A549 (cell line): ENCODE measurements at regions not wholly inside any gene's neighbourhood (a gene's known extent, or its start where the extent isn't known, plus 50 kb on each side); places are given as distances from the start of the nearest gene placed in this dataset.
A peak's percentile ranks its signal among the peaks of the same experiment; 100 is the strongest.

Experiments
- ATAC-seq, 2 experiments: fragments of 200-7000 bp in 1 of 2; fragments of >200 bp in 1 of 2; cut with Nextera tagmentation in 1 of 2; cut with Tn5 transposase in 1 of 2; 3 replicates each; pipeline versions ENCODE4 v1.8.0 to v1.9.1; 2018 to 2020; ENCODE audit warnings: mild to moderate bottlenecking in 1 of 2, moderate library complexity in 1 of 2
- CTCF ChIA-PET: fragments of 300-600 bp; sonication (Branson Sonifier 250); formaldehyde crosslinking; extraction: SDS; loops from one replicate; lab custom pipeline; 2021; ENCODE audit warnings: antibody characterized with exemption, inconsistent platforms; lab: Yijun Ruan, JAX
- POLR2A ChIA-PET: fragments of 350-600 bp; formaldehyde crosslinking; extraction: SDS; loops from one replicate; lab custom pipeline; 2021; ENCODE audit warnings: antibody characterized with exemption, inconsistent platforms; lab: Yijun Ruan, JAX
- DNase-seq, 2 experiments: peaks; one replicate each; pipeline versions ENCODE4 v3.0.0 to v3.0.0-alpha.2; 2011 to 2016; ENCODE audit warnings: low read depth in 1 of 2, low spot score in 1 of 2
- FAIRE-seq: peaks from 2 replicates; lab custom pipeline; 2011; peaks lifted over from hg19 to GRCh38; lab: Jason Lieb, UNC
- H3K27ac ChIP-seq, 2 experiments: fragments of >200 bp; sonication (Bioruptor Twin); formaldehyde crosslinking; 3 replicates each; pipeline ENCODE4 v1.5.1; 2016 to 2017
- H3K4me1 ChIP-seq: fragments of >200 bp; sonication (Bioruptor Twin); formaldehyde crosslinking; 3 replicates; pipeline ENCODE4 v1.6.1; 2016
- H3K4me2 ChIP-seq: fragments of >200 bp; sonication (Bioruptor Twin); formaldehyde crosslinking; 3 replicates; pipeline ENCODE4 v1.6.1; 2016
- H3K4me3 ChIP-seq: fragments of >200 bp; sonication (Bioruptor Twin); formaldehyde crosslinking; 3 replicates; pipeline ENCODE4 v1.5.1; 2016
- H3K9me3 ChIP-seq: fragments of >200 bp; sonication (Bioruptor Twin); formaldehyde crosslinking; 3 replicates; pipeline ENCODE4 v1.6.1; 2016
- BCL3 ChIP-seq: fragments of >200 bp; sonication (Bioruptor Twin); formaldehyde crosslinking; IDR thresholded peaks from 3 replicates; pipeline ENCODE4 v1.6.1; 2016
- CBX2 ChIP-seq: fragments of 200-600 bp; sonication (generic); IDR thresholded peaks from 2 replicates; pipeline ENCODE4 v1.6.1; 2016; ENCODE audit warnings: low read depth, mild to moderate bottlenecking, borderline replicate concordance
- CEBPB ChIP-seq, 2 experiments: fragments of >200 bp in 1 of 2; sonication (Bioruptor Twin) in 1 of 2; formaldehyde crosslinking in 1 of 2; IDR thresholded peaks; 2 replicates each; pipeline ENCODE4 v1.6.1; 2012 to 2016
- CHD4 ChIP-seq: fragments of 200-600 bp; sonication (generic); IDR thresholded peaks from 2 replicates; pipeline ENCODE4 v1.6.1; 2016; ENCODE audit warnings: antibody characterized with exemption, mild to moderate bottlenecking, borderline replicate concordance
- E2F6 ChIP-seq: IDR thresholded peaks from 2 replicates; pipeline ENCODE4 v1.6.1; 2012; ENCODE audit warnings: low read depth, borderline replicate concordance
- EHF ChIP-seq: fragments of 250-450 bp; sonication (Bioruptor Pico); IDR thresholded peaks from 2 replicates; pipeline ENCODE4 v1.5.0; 2020; ENCODE audit warnings: mild to moderate bottlenecking
- EP300 ChIP-seq, 2 experiments: fragments of >200 bp; sonication (Bioruptor Twin); formaldehyde crosslinking; IDR thresholded peaks; 2 replicates in 1 of 2; 3 replicates in 1 of 2; pipeline ENCODE4 v1.6.1; 2016 to 2017
- FOSB ChIP-seq: fragments of 250-450 bp; sonication (Bioruptor Pico); IDR thresholded peaks from 2 replicates; pipeline ENCODE4 v1.5.0; 2020; ENCODE audit warnings: mild to moderate bottlenecking, moderate library complexity
- FOXS1 ChIP-seq: fragments of 250-450 bp; sonication (Bioruptor Pico); IDR thresholded peaks from 2 replicates; pipeline ENCODE4 v1.5.0; 2020; ENCODE audit warnings: mild to moderate bottlenecking, moderate library complexity
- GATA3 ChIP-seq: IDR thresholded peaks from 2 replicates; pipeline ENCODE4 v1.6.1; 2012; ENCODE audit warnings: borderline replicate concordance
- HDAC2 ChIP-seq: fragments of 200-600 bp; sonication (generic); IDR thresholded peaks from 2 replicates; pipeline ENCODE4 v1.6.1; 2016
- JUN ChIP-seq, 2 experiments: fragments of >200 bp; sonication (Bioruptor Twin); formaldehyde crosslinking; IDR thresholded peaks; 2 replicates in 1 of 2; 3 replicates in 1 of 2; pipeline ENCODE4 v1.6.1; 2016 to 2017
- KDM1A ChIP-seq: fragments of 200-600 bp; sonication (generic); IDR thresholded peaks from 2 replicates; pipeline ENCODE4 v1.6.1; 2016; ENCODE audit warnings: low read depth, mild to moderate bottlenecking
- MAFK ChIP-seq: fragments of 450-650 bp; IDR thresholded peaks from 2 replicates; pipeline ENCODE4 v1.6.1; 2014; ENCODE audit not compliant: partially characterized antibody
- NFE2L2 ChIP-seq: fragments of 150-350 bp; conservative IDR thresholded peaks from 2 replicates; pipeline ENCODE4 v1.6.1; 2014; ENCODE audit warnings: low read length
- NPAS2 ChIP-seq: fragments of 250-450 bp; sonication (Bioruptor Pico); IDR thresholded peaks from 2 replicates; pipeline ENCODE4 v1.8.0; 2022; ENCODE audit warnings: mild to moderate bottlenecking, moderate library complexity, borderline replicate concordance
- NR3C1 ChIP-seq: fragments of >200 bp; sonication (Bioruptor Twin); formaldehyde crosslinking; IDR thresholded peaks from 3 replicates; pipeline ENCODE4 v1.6.1; 2017
- PHF8 ChIP-seq: fragments of 200-600 bp; sonication (generic); IDR thresholded peaks from 2 replicates; pipeline ENCODE4 v1.6.1; 2016; ENCODE audit warnings: low read depth, mild to moderate bottlenecking, antibody characterized with exemption, moderate library complexity, borderline replicate concordance
- POLR2A ChIP-seq: IDR thresholded peaks from 2 replicates; pipeline ENCODE4 v1.6.1; 2012; ENCODE audit warnings: mild to moderate bottlenecking, low read length
- POLR2AphosphoS2 ChIP-seq: conservative IDR thresholded peaks from 2 replicates; pipeline ENCODE4 v1.6.1; 2012; ENCODE audit warnings: low read length, improper control_type of control experiment, inconsistent platforms
- REST ChIP-seq: fragments of 200-600 bp; sonication (generic); IDR thresholded peaks from 2 replicates; pipeline ENCODE4 v1.6.1; 2016; ENCODE audit warnings: antibody characterized with exemption, mild to moderate bottlenecking, moderate library complexity
- SREBF2 ChIP-seq: fragments of 450-650 bp; IDR thresholded peaks from 2 replicates; pipeline ENCODE4 v1.6.1; 2014; ENCODE audit warnings: mild to moderate bottlenecking, moderate library complexity
- TFCP2L1 ChIP-seq: fragments of 250-450 bp; sonication (Bioruptor Pico); IDR thresholded peaks from 2 replicates; pipeline ENCODE4 v1.5.0; 2021; ENCODE audit warnings: mild to moderate bottlenecking
- TP53 ChIP-seq: fragments of 250-450 bp; sonication (Bioruptor Pico); IDR thresholded peaks from 2 replicates; pipeline ENCODE4 v1.5.0; 2021; ENCODE audit warnings: mild to moderate bottlenecking, moderate library complexity
- ZC3H11A ChIP-seq: fragments of 450-650 bp; IDR thresholded peaks from 2 replicates; pipeline ENCODE4 v1.6.1; 2014; ENCODE audit warnings: antibody characterized with exemption, mild to moderate bottlenecking
- WGBS: methylation state at CpG from one replicate; pipeline ENCODE4 v1.1.6; 2017; ENCODE audit errors: missing lambda C conversion rate; 5-methylcytosine and 5-hydroxymethylcytosine counted together
- TF ChIP-seq, protein P1 (sequence below): fragments of >200 bp; sonication (Bioruptor Twin); formaldehyde crosslinking; IDR thresholded peaks from 3 replicates; pipeline ENCODE4 v1.5.1; 2016
- TF ChIP-seq, protein P2 (sequence below): IDR thresholded peaks from 2 replicates; pipeline ENCODE4 v1.6.1; 2012

DNA sequence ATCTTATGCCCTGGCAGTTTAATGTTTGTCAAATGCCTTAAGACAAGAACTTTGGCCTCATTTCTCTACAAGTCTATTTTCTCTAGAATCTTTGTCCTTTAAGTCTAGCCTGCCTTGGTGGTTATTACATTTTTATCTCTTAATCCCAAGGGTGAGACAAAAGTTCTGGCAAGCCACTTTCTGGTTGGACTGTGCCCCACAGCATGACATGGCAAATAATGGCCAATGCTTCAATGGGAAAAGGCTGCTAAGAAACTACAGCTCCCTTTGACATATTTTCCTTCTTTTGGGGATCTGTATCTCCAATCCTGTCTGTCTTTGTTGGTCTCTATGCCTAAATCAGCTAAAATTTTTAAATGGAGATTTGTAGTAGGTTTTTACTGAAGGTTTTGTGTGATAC lies 181.6 kb upstream of the MBNL1 start:
- TF ChIP-seq MAFK: peak; percentile 17
- TF ChIP-seq EP300 (IDR thresholded peaks at IDR 0.05): no peak
- TF ChIP-seq, all 56 proteins: peak for 1
- CTCF ChIA-PET: no interaction called here

DNA sequence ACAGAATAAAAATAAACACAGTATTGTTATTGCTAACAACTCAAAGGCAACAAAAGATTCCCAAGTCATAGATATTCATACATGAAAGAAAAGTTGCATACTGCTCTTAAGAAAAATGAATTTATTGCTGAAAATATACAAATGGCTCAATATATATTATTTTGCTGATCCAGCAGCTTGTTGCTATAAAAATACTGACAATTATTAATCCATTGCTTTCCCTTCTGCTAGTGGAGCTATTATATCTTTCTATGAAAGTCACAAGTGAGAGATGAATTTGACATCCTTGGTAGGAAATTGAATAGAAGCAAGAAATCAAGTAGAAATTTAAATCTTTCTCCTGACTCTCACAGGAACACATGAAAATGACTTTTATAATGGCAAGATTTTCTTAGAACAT lies 179.2 kb upstream of the MBNL1 start:
- POLR2A ChIA-PET: no interaction called here
- TF ChIP-seq CBX2 (no peak), MAFK (peak; percentile 61), GATA3 (no peak), NR3C1 (no peak), CEBPB (IDR thresholded peaks at IDR 0.05) (no peak)
- TF ChIP-seq, protein P1, sequence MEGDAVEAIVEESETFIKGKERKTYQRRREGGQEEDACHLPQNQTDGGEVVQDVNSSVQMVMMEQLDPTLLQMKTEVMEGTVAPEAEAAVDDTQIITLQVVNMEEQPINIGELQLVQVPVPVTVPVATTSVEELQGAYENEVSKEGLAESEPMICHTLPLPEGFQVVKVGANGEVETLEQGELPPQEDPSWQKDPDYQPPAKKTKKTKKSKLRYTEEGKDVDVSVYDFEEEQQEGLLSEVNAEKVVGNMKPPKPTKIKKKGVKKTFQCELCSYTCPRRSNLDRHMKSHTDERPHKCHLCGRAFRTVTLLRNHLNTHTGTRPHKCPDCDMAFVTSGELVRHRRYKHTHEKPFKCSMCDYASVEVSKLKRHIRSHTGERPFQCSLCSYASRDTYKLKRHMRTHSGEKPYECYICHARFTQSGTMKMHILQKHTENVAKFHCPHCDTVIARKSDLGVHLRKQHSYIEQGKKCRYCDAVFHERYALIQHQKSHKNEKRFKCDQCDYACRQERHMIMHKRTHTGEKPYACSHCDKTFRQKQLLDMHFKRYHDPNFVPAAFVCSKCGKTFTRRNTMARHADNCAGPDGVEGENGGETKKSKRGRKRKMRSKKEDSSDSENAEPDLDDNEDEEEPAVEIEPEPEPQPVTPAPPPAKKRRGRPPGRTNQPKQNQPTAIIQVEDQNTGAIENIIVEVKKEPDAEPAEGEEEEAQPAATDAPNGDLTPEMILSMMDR: no peak
- TF ChIP-seq, all 56 proteins: peak for 1
- DNase-seq (no peak), FAIRE-seq (no peak), ATAC-seq (no peak)
- CTCF ChIA-PET: no interaction called here
- no peak overlapping the region for H3K27ac ChIP-seq
- no peak overlapping the region for H3K4me2 ChIP-seq
- no peak overlapping the region for H3K4me3 ChIP-seq
- no peaks in the 10 kb centered on the region for H3K4me1 ChIP-seq
- H3K9me3 ChIP-seq: no peaks in the 10 kb centered on the region

More for the DNA sequence above, 181.6 kb upstream of the MBNL1 start:
- FAIRE-seq: no peak
- ATAC-seq: no peak
- Histone ChIP-seq H3K4me2 (no peak overlapping the region), H3K4me1 (no peaks in the 10 kb centered on the region), H3K9me3 (no peaks in the 10 kb centered on the region), H3K4me3 (no peak overlapping the region), H3K27ac (no peak overlapping the region)
- POLR2A ChIA-PET: no interaction called here
- DNase-seq: no peak

DNA sequence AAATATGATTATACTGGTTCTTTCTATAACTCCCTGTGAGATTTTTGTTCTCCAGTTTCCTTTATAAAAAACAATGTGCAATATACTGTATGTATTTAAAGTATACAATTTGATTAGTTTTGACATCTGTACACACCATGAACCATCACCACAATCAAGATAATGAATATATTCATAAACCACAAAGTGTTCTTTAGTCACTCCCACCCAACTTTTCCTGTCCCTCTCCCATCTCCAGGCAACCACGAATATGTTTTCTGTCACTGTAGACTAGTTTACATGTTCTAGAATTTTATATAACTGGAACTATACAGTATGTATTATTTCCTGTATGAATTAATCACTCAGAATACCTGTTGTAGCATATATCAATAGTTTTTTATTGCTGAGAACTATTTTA lies 177.0 kb upstream of the MBNL1 start:
- 13% methylated on average over 1 of the region's 1 CpG for WGBS
- CTCF ChIA-PET: interaction anchor here (0.6 to 0.7 kb wide), 2 partner anchors 20 to 843 kb away, joined by 3 to 4 read pairs; no protein-coding TSS in a partner anchor
- no peak for ATAC-seq
- Histone ChIP-seq H3K4me3 (no peak overlapping the region), H3K4me1 (no peaks in the 10 kb centered on the region), H3K4me2 (no peak overlapping the region), H3K9me3 (no peaks in the 10 kb centered on the region), H3K27ac (no peak overlapping the region)
- no peak for FAIRE-seq
- POLR2A ChIA-PET: no interaction called here
- no peak for DNase-seq
- TF ChIP-seq FOSB (CRISPR knock-in tag) (no peak), NFE2L2 (no peak), SREBF2 (no peak), HDAC2 (no peak), CHD4 (no peak), GATA3 (no peak), FOXS1 (no peak), ZC3H11A (no peak), JUN (IDR thresholded peaks at IDR 0.05) (no peak), MAFK (no peak), TP53 (CRISPR knock-in tag) (no peak)

- H3K4me2 ChIP-seq: no peak overlapping the region
- no peak for ATAC-seq
- no peak for TF ChIP-seq KDM1A
- TF ChIP-seq CHD4: no peak
- no peak for TF ChIP-seq BCL3
- TF ChIP-seq, protein P2, sequence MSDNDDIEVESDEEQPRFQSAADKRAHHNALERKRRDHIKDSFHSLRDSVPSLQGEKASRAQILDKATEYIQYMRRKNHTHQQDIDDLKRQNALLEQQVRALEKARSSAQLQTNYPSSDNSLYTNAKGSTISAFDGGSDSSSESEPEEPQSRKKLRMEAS: no peak
- TF ChIP-seq ZC3H11A: no peak
- no peak for TF ChIP-seq EHF (CRISPR knock-in tag)
- TF ChIP-seq NR3C1: no peak
- no peak for TF ChIP-seq PHF8
- TF ChIP-seq TFCP2L1 (CRISPR knock-in tag): no peak
- no peak for TF ChIP-seq E2F6
- no peak for TF ChIP-seq NPAS2 (CRISPR knock-in tag)
- TF ChIP-seq REST: no peak
- TF ChIP-seq GATA3: no peak
- TF ChIP-seq POLR2A: no peak
- no peak for TF ChIP-seq POLR2AphosphoS2
Measured at GRCh38 chr3:152093901-152094300, 174.8 kb upstream of the MBNL1 start.

More at GRCh38 chr3:152093901-152094300, 174.8 kb upstream of the MBNL1 start:
- no peak for DNase-seq
- no peaks in the 10 kb centered on the region for H3K4me1 ChIP-seq
- H3K27ac ChIP-seq: no peak overlapping the region
- POLR2A ChIA-PET: no interaction called here
- CTCF ChIA-PET: no interaction called here
- no peaks in the 10 kb centered on the region for H3K9me3 ChIP-seq
- FAIRE-seq: no peak
- no peak overlapping the region for H3K4me3 ChIP-seq
